Endothelial cell (in vitro differentiated cells): ENCODE measurements at regions not wholly inside any gene's neighbourhood (a gene's known extent, or its start where the extent isn't known, plus 50 kb on each side); places are given as distances from the start of the nearest gene placed in this dataset.

Experiments used
- DNase-seq: peaks from one replicate; pipeline ENCODE4 v3.0.0; 2021; ENCODE audit warnings: low spot score
- H3K27ac Mint-ChIP-seq: one replicate; pipeline ENCODE4 v1.8.0; 2021; ENCODE audit warnings: mixed read lengths, inconsistent platforms; ENCODE audit not compliant: unreplicated experiment
- H3K27me3 Mint-ChIP-seq: one replicate; pipeline ENCODE4 v1.8.0; 2021; ENCODE audit warnings: mild to moderate bottlenecking, moderate library complexity, mixed read lengths, inconsistent platforms; ENCODE audit not compliant: unreplicated experiment
- H3K36me3 Mint-ChIP-seq: one replicate; pipeline ENCODE4 v1.8.0; 2021; ENCODE audit warnings: mild to moderate bottlenecking, low read depth, mixed read lengths, inconsistent platforms; ENCODE audit not compliant: unreplicated experiment
- H3K4me1 Mint-ChIP-seq: one replicate; pipeline ENCODE4 v1.8.0; 2021; ENCODE audit warnings: mild to moderate bottlenecking, mixed read lengths, inconsistent platforms; ENCODE audit not compliant: unreplicated experiment
- H3K4me3 Mint-ChIP-seq: one replicate; pipeline ENCODE4 v1.8.0; 2021; ENCODE audit warnings: mild to moderate bottlenecking, mixed read lengths, inconsistent platforms; ENCODE audit not compliant: unreplicated experiment
- H3K9me3 Mint-ChIP-seq: one replicate; pipeline ENCODE4 v1.8.0; 2021; ENCODE audit warnings: mixed read lengths, inconsistent platforms; ENCODE audit not compliant: unreplicated experiment
- CTCF ChIP-seq: fragments of 200-600 bp; sonication (generic); IDR thresholded peaks from one replicate; pipeline ENCODE4 v1.5.0; 2021; ENCODE audit warnings: antibody characterized with exemption; ENCODE audit not compliant: unreplicated experiment

GRCh38 chr6:148074738-148075137, 267.9 kb upstream of the SASH1 start:
- no peak overlapping the region for H3K27ac Mint-ChIP-seq
- peaks cover 5% of the 10 kb centered on the region for H3K27me3 Mint-ChIP-seq
- H3K4me3 Mint-ChIP-seq: no peak overlapping the region
- DNase-seq: no peak
- H3K4me1 Mint-ChIP-seq: no peaks in the 10 kb centered on the region
- no peaks in the 10 kb centered on the region for H3K36me3 Mint-ChIP-seq
- no peaks in the 10 kb centered on the region for H3K9me3 Mint-ChIP-seq
- TF ChIP-seq CTCF: no peak

- H3K4me3 Mint-ChIP-seq: no peak overlapping the region
- peaks cover 5% of the 10 kb centered on the region for H3K27me3 Mint-ChIP-seq
- H3K9me3 Mint-ChIP-seq: no peaks in the 10 kb centered on the region
- H3K4me1 Mint-ChIP-seq: no peaks in the 10 kb centered on the region
- no peak for DNase-seq
- no peaks in the 10 kb centered on the region for H3K36me3 Mint-ChIP-seq
- TF ChIP-seq CTCF: no peak
- no peak overlapping the region for H3K27ac Mint-ChIP-seq
Observed at GRCh38 chr6:148075352-148075751, 267.3 kb upstream of the SASH1 start.

- no peaks in the 10 kb centered on the region for H3K4me1 Mint-ChIP-seq
- no peak for TF ChIP-seq CTCF
- H3K9me3 Mint-ChIP-seq: no peaks in the 10 kb centered on the region
- H3K36me3 Mint-ChIP-seq: no peaks in the 10 kb centered on the region
- H3K4me3 Mint-ChIP-seq: no peak overlapping the region
- no peak overlapping the region for H3K27ac Mint-ChIP-seq
- DNase-seq: no peak
- H3K27me3 Mint-ChIP-seq: peaks cover 5% of the 10 kb centered on the region
Observed at GRCh38 chr6:148076051-148076450, 266.6 kb upstream of the SASH1 start.

GRCh38 chr6:148080315-148080714, 262.3 kb upstream of the SASH1 start:
- H3K4me3 Mint-ChIP-seq: no peak overlapping the region
- DNase-seq: no peak
- TF ChIP-seq CTCF: no peak

GRCh38 chr6:148081076-148081475, 261.6 kb upstream of the SASH1 start:
- Mint-ChIP-seq H3K9me3 (no peaks in the 10 kb centered on the region), H3K27me3 (peaks cover 2% of the 10 kb centered on the region), H3K36me3 (no peaks in the 10 kb centered on the region), H3K4me3 (no peak overlapping the region), H3K27ac (no peak overlapping the region), H3K4me1 (no peaks in the 10 kb centered on the region)
- no peak for DNase-seq
- TF ChIP-seq CTCF: no peak

More at GRCh38 chr6:148080315-148080714, 262.3 kb upstream of the SASH1 start:
- no peak overlapping the region for H3K27ac Mint-ChIP-seq
- H3K4me1 Mint-ChIP-seq: no peaks in the 10 kb centered on the region
- H3K27me3 Mint-ChIP-seq: peaks cover 2% of the 10 kb centered on the region
- no peaks in the 10 kb centered on the region for H3K9me3 Mint-ChIP-seq
- no peaks in the 10 kb centered on the region for H3K36me3 Mint-ChIP-seq
